ENCODE measurements at regions not wholly inside any gene's neighbourhood (a gene's known extent, or its start where the extent isn't known, plus 50 kb on each side); places are given as distances from the start of the nearest gene placed in this dataset.

- Histone ChIP-seq H2AFZ (replicated peaks; ENCODE audit: low read length, poor library complexity) (no peak overlapping the region), H3K4me1 (ENCODE audit: control insufficient read depth, insufficient read depth, low read length) (peaks cover 5% of the 10 kb centered on the region; the same call in 1 of the 2 replicates), H4K5ac (ENCODE audit: low read depth, low read length) (no peak overlapping the region), H4K8ac (ENCODE audit: low read depth in 2 of 2, low read length in 2 of 2) (no peak overlapping the region), H3K4me3 (ENCODE audit: insufficient read depth, low read depth, low read length) (no peak overlapping the region), H2AK9ac (replicated peaks; ENCODE audit: low read depth, low read length, poor library complexity) (no peak overlapping the region), H2BK5ac (ENCODE audit: low read depth, low read length, poor library complexity, severe bottlenecking) (no peak overlapping the region), H3K27me3 (ENCODE audit: control insufficient read depth, insufficient read depth, low read length) (no peaks in the 10 kb centered on the region), H3K79me1 (ENCODE audit: low read depth in 1 of 2, low read length in 2 of 2) (no peaks in the 10 kb centered on the region), H2BK15ac (ENCODE audit: low read depth, low read length) (no peak overlapping the region), H4K20me1 (ENCODE audit: insufficient read depth, low read length) (no peaks in the 10 kb centered on the region), H4K91ac (ENCODE audit: insufficient read depth, low read depth, low read length) (no peak overlapping the region), H3K9me1 (ENCODE audit: insufficient read depth, low read length) (no peaks in the 10 kb centered on the region), H2BK20ac (ENCODE audit: low read depth, low read length) (no peak overlapping the region), H3K36me3 (ENCODE audit: control insufficient read depth, insufficient read depth, low read length) (no peaks in the 10 kb centered on the region), H3K9me3 (ENCODE audit: control insufficient read depth, insufficient read depth, low read length) (no peaks in the 10 kb centered on the region), H3K56ac (ENCODE audit: extremely low read depth, insufficient read depth, low read length) (no peak overlapping the region), H2BK120ac (ENCODE audit: low read depth, low read length) (no peak overlapping the region), H3K9ac (ENCODE audit: low read depth, low read length) (no peak overlapping the region), H3K4me2 (ENCODE audit: low read depth, low read length) (no peak overlapping the region), H3K14ac (replicated peaks; ENCODE audit: low read depth, low read length) (no peak overlapping the region), H2AK5ac (ENCODE audit: low read depth, low read length) (no peak overlapping the region), H3K27ac (ENCODE audit: insufficient read depth, low read length) (no peak overlapping the region), H3K23ac (ENCODE audit: low read depth, low read length) (no peak overlapping the region), H3K4ac (ENCODE audit: low read depth, low read length) (no peak overlapping the region), H3K18ac (ENCODE audit: low read depth, low read length) (no peak overlapping the region)
- ATAC-seq (ENCODE audit: low read depth) (no peak), DNase-seq (no peak)
- in situ Hi-C loops (cut with MboI; ENCODE audit: low sequenced_read_pairs) (no loop called here), intact Hi-C loops (cut with micrococcal nuclease) (loop anchor here (2.0 kb wide), 1 partner anchor 23 kb away; no protein-coding TSS in a partner anchor), dilution Hi-C loops (cut with HindIII; ENCODE audit: low sequenced_read_pairs, unreplicated experiment) (no loop called here)
- CTCF ChIA-PET: no interaction called here
- POLR2A ChIA-PET (ENCODE audit: unreplicated experiment): no interaction called here
- TF ChIP-seq MAZ (IDR thresholded peaks at IDR 0.05; ENCODE audit: borderline replicate concordance, low read depth, low read length) (no peak), BHLHE40 (IDR thresholded peaks at IDR 0.05; ENCODE audit: low read depth, low read length) (no peak), CEBPB (IDR thresholded peaks at IDR 0.05; ENCODE audit: low read depth, low read length) (no peak), ELK1 (IDR thresholded peaks at IDR 0.05; ENCODE audit: borderline replicate concordance, low read depth, low read length) (no peak), RAD21 (IDR thresholded peaks at IDR 0.05; ENCODE audit: low read length) (no peak), RFX5 (IDR thresholded peaks at IDR 0.05; ENCODE audit: low read depth, low read length) (no peak), MAFK (IDR thresholded peaks at IDR 0.05; ENCODE audit: low read depth, low read length) (no peak)
- BruUV-seq (replicated peaks): no TSS peak
- WGBS, 2 experiments (ENCODE audit: extremely low coverage in 2 of 2, insufficient read length in 1 of 2): 100% methylated on average over 1 of the region's 3 CpGs; no CpG with 5 or more reads in 1 of the 2 experiments
Measured at GRCh38 chr4:182971702-182972101, 54.5 kb upstream of the DCTD start.
